HepG2 (cell line): ENCODE measurements at regions not wholly inside any gene's neighbourhood (a gene's known extent, or its start where the extent isn't known, plus 50 kb on each side); places are given as distances from the start of the nearest gene placed in this dataset.
A peak's percentile ranks its signal among the peaks of the same experiment; 100 is the strongest.

ENCODE experiments used
- ASH2L ChIP-seq: fragments of 300-600, 200-600 bp; sonication (generic); IDR thresholded peaks from 2 replicates; pipeline ENCODE4 v1.7.0; 2017; ENCODE audit warnings: low read depth, mild to moderate bottlenecking, moderate library complexity, mixed read lengths, low read length; ENCODE audit not compliant: insufficient read length
- EP300 ChIP-seq, 3 experiments: sonication (generic) in 1 of 3; formaldehyde crosslinking in 1 of 3; IDR thresholded peaks; 2 replicates each; pipeline versions ENCODE4 v1.5.1 to v1.6.1; 2011 to 2020; ENCODE audit warnings: low read depth in 2 of 3, low read length in 2 of 3, borderline replicate concordance in 1 of 3, improper control_type of control experiment in 1 of 3, mild to moderate bottlenecking in 1 of 3, missing genetic modification reagents in 1 of 3, moderate library complexity in 1 of 3
- ETV6 ChIP-seq: sonication (generic); formaldehyde crosslinking; conservative IDR thresholded peaks from 2 replicates; pipeline ENCODE4 v1.4.0; 2020; ENCODE audit warnings: missing genetic modification reagents
- FOXA3 ChIP-seq: IDR thresholded peaks from 2 replicates; pipeline ENCODE4 v1.6.1; 2016; ENCODE audit warnings: missing genetic modification reagents, missing compliant biosample characterization
- HOXA3 ChIP-seq: sonication (generic); formaldehyde crosslinking; IDR thresholded peaks from 2 replicates; pipeline ENCODE4 v1.5.0; 2020; ENCODE audit warnings: missing genetic modification reagents
- ISL2 ChIP-seq: sonication (generic); formaldehyde crosslinking; IDR thresholded peaks from 2 replicates; pipeline ENCODE4 v1.5.0; 2020; ENCODE audit warnings: missing genetic modification reagents
- MLX ChIP-seq: IDR thresholded peaks from 2 replicates; pipeline ENCODE4 v1.6.1; 2016
- MYPOP ChIP-seq: sonication (generic); formaldehyde crosslinking; IDR thresholded peaks from 2 replicates; pipeline ENCODE4 v1.8.1; 2023; ENCODE audit warnings: mild to moderate bottlenecking, moderate library complexity, missing genetic modification reagents
- SKI ChIP-seq: fragments of 450-650 bp; IDR thresholded peaks from one replicate; pipeline ENCODE4 v1.6.1; 2018; ENCODE audit warnings: mild to moderate bottlenecking; ENCODE audit not compliant: partially characterized antibody
- SUZ12 ChIP-seq: fragments of 150-350 bp; IDR thresholded peaks from 2 replicates; pipeline ENCODE4 v1.6.1; 2014; ENCODE audit warnings: low read depth, low read length
- TFDP1 ChIP-seq: IDR thresholded peaks from 2 replicates; pipeline ENCODE4 v1.6.1; 2016; ENCODE audit warnings: missing compliant biosample characterization, missing genetic modification reagents, borderline replicate concordance
- USF2 ChIP-seq, 2 experiments: sonication (generic) in 1 of 2; formaldehyde crosslinking in 1 of 2; IDR thresholded peaks; 2 replicates each; pipeline versions ENCODE4 v1.5.1 to v1.6.1; 2011 to 2020; ENCODE audit warnings: borderline replicate concordance in 1 of 2, low read depth in 1 of 2, low read length in 1 of 2, mild to moderate bottlenecking in 1 of 2, missing genetic modification reagents in 1 of 2, moderate library complexity in 1 of 2
- ZC3H13 ChIP-seq: sonication (generic); formaldehyde crosslinking; IDR thresholded peaks from 2 replicates; pipeline ENCODE4 v1.8.1; 2023; ENCODE audit warnings: mild to moderate bottlenecking, missing genetic modification reagents, moderate library complexity
- ZNF18 ChIP-seq: sonication (generic); formaldehyde crosslinking; IDR thresholded peaks from 2 replicates; pipeline ENCODE4 v1.8.0; 2022; ENCODE audit warnings: mild to moderate bottlenecking, missing genetic modification reagents; ENCODE audit not compliant: insufficient replicate concordance
- ZNF234 ChIP-seq: sonication (generic); formaldehyde crosslinking; conservative IDR thresholded peaks from 2 replicates; pipeline ENCODE4 v1.5.1; 2020; ENCODE audit warnings: mild to moderate bottlenecking, missing genetic modification reagents
- ZNF616 ChIP-seq: sonication (generic); formaldehyde crosslinking; IDR thresholded peaks from 2 replicates; pipeline ENCODE4 v1.5.0; 2020; ENCODE audit warnings: low read depth, mild to moderate bottlenecking, missing genetic modification reagents
- ZNF687 ChIP-seq: sonication (generic); formaldehyde crosslinking; IDR thresholded peaks from 2 replicates; pipeline ENCODE4 v1.5.1; 2020; ENCODE audit warnings: mild to moderate bottlenecking, missing genetic modification reagents, moderate library complexity
- ZSCAN25 ChIP-seq: sonication (generic); formaldehyde crosslinking; IDR thresholded peaks from 2 replicates; pipeline ENCODE4 v1.8.0; 2022; ENCODE audit warnings: mild to moderate bottlenecking, missing genetic modification reagents

GRCh38 chr2:107062599-107063220, 176.7 kb upstream of the ST6GAL2 start (continued):
- TF ChIP-seq ZNF687 (CRISPR knock-in tag) (no peak), MLX (CRISPR knock-in tag) (no peak), TFDP1 (CRISPR knock-in tag) (no peak), ZNF616 (CRISPR knock-in tag) (no peak), SUZ12 (no peak), ZC3H13 (CRISPR knock-in tag) (no peak), MYPOP (no peak), ZNF234 (CRISPR knock-in tag) (no peak), FOXA3 (CRISPR knock-in tag) (peak; percentile 50), ASH2L (no peak), HOXA3 (CRISPR knock-in tag) (no peak), ETV6 (no peak), ZSCAN25 (CRISPR knock-in tag) (no peak), SKI (no peak), USF2 (IDR thresholded peaks at IDR 0.05; ENCODE audit: low read depth, low read length) (no peak), USF2 (CRISPR knock-in tag; IDR thresholded peaks at IDR 0.05; ENCODE audit: borderline replicate concordance) (no peak), ZNF18 (CRISPR knock-in tag) (no peak), ISL2 (CRISPR knock-in tag) (peak; percentile 33; the same call in 1 of the 2 replicates), EP300 (IDR thresholded peaks at IDR 0.05; ENCODE audit: low read depth in 2 of 2, low read length in 2 of 2) (no peak), EP300 (CRISPR knock-in tag; IDR thresholded peaks at IDR 0.05; ENCODE audit: borderline replicate concordance) (no peak)
